ENCODE measurements at regions not wholly inside any gene's neighbourhood (a gene's known extent, or its start where the extent isn't known, plus 50 kb on each side); places are given as distances from the start of the nearest gene placed in this dataset.
"Not testable (repeated sequence)": the region's sequence is repeated elsewhere in the genome, so short reads cannot be mapped to it uniquely, and the experiment has no call there.

DNA sequence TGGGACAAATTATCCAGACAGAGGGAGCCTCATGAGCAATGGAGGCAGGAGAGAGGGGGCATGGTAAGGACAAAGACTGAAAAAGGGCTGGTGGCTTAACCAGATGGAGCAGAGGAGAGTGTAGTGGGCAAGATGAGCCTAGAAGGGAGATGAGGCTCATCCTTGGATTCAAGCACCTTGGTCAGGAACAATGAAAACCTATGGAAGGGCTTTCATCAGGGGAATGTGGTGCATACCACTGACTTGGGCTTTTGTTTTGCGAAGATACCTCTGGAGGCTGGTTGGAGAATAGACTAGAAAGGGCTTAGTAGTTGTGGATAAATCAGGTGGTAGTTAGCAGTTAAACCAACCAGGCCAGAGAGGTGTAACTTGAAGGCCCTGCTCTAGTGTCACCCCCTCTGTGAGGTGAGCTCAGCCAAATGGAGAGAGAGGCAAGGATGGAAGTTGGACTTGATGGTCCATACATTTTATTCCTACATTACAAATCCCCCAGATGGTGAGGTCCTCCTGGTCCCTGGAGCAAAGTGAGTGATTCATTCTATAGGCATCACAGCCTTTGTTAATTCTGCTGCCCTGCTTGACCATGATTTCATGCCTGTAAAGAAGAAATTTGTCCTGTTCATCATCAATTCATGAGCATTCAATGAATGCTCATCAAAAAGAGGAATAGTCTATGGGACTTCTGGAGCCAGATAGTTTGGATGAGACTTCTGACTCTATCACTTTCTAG is 264.8 kb upstream of the IGFBP7 start:
- no peak for FAIRE-seq

DNA sequence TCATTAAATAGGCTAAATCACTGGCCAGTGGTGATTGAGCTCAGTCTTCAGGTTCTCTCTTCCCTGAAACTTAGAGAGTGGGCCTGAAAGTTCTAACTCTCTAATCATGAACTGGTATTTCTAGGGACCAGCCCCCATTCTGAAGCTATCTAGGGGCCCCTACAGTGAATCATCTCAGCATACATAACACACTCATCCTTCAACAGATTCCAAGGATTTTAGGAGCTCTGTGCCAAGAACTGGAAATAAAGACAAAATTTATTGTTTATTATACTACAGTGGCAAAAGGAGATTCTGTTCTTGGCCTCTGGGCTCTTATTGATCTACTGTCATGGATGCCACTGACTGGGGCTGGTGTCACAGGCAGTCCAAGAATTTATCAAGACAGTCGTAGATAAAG is 263.8 kb upstream of the IGFBP7 start:
- FAIRE-seq, result no peak

DNA sequence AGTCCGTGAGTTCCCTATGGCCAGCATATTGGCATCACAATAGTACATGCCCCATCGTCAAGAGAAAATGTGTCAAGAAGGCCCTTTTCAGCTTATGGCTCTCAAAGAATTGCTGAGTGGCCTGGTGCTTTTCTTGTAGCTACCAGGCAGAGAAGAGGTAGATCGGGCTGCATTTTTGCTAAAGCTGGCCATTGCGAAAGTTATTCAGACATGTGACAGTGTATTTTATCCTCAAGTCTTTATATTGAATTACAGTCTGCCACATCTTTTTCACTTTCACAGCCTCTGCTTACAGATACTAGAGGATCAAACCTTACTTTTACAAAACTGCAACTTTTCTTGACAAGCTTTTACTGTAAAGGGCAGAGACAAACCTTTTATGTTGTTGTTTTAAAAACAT is 261.5 kb upstream of the IGFBP7 start:
- FAIRE-seq, result peak; percentile 50

DNA sequence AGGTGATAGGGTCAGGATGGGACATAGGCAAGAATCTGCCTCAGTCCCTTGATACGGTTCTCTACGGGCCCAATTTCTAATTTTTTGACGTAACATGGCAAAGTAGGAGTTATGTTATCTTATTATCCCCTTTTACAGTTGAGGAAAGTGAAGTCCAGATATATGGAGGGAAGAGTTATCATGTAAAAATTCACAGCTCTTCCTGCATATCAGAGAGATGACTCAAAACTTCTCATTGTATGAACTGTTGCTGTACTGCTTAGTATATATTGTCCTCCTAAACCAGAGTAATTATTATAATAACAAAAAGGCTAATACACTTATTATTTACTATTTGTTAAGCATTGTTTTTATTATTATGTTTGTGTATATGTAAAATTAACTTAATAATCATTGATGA is 260.5 kb upstream of the IGFBP7 start:
- no peak for FAIRE-seq

GRCh38 chr4:57369446-57369845 is 259.3 kb upstream of the IGFBP7 start:
- no peak for FAIRE-seq

DNA sequence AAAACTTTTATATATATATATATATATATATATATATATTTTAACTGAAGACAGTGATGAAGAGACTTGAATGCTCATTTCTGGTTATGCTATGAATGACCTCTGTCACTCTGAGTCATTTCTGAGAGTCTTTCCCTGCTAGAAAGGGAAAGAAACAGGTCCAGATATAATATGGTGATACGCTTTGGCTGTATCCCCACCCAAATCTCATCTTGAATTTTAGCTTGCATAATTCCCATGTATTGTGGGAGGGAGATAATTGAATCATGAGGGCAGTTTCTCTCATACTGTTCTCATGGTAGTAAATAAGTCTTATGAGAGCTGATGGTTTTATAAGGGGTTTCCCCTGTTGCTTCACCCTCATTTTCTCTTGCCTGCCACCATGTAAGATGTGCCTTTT is 254.1 kb upstream of the IGFBP7 start:
- FAIRE-seq, result no peak

DNA sequence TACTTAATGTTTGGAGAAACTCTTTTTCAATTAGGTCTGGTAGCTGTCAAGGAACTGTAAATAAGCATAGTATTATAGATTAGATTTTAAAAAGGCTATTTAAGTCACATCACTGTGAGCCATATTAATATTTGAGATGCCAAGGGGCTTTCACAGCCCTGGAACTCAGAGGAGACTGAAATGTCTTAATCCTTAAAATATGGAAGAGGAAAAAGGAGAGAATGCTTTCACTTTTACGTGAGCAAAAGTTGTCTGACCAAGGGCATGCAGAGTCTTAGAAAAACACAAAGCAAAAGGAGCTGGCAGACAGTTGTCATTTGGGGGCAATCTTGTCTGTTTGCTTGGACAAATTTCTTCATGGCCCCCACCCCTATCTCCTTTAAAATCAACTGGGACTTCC is 253.2 kb upstream of the IGFBP7 start:
- FAIRE-seq, result no peak

DNA sequence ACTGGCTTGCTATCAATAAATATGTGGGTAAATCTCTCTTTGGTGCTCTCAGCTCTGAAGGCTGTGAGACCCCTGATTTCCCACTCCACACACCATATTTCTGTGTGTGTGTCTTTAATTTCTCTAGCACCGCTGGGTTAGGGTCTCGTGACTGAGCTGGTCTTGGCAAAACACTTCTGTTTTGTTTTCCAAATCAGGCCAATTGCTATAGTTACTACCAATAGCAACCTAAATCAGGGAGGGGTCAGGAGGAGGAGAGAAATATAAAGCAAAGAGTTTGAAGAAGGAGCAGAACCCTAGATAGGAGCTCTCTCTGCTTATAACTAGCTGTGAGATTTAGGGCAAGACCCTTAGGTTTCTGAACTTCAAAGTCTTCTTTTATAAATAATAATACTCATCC is 250.5 kb upstream of the IGFBP7 start:
- no peak for FAIRE-seq

DNA sequence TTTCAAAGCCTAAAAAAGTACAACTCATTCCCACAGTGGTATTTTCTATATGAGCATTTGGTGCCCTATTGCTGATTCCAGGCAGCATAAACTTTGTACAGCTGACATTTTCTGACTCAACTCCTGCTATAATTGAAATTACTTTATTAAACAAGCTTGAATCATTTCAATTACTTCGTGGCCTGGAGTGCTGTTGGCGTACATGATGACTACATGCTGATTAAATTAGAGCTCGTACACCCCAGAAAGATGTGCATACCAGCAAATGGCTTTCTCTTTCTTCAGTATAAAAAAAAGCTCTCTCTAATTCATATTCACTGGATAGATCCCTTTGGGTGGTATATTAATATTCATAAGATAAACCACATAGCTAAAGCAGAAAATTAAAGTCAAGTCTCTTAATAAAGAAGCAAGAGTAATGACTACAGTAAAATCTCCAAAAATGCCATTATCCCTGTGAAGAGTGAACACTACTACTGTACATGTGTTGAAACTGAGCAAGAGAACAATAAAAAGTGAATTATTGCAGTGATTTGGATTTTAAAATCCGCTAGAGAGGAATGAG is 245.0 kb upstream of the IGFBP7 start:
- no peak for FAIRE-seq

DNA sequence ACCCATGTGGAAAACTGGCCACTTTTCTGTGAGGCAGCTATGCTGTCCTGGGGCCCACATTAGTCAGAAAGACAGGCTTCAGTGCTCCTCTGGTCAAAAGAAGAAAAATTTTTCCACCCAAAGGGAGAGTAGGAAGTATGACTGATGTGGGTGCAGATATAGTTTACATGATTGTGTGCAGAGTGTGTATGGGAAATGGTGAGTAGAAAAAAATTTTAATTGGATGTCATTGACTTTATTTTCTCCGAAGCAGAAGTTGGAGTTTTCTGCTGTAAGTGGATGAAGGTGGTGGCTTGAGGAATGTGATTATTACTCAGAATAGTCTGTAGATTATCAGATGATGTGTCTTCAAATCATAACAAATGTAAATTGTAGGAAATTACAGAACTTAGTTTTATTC is 241.5 kb upstream of the IGFBP7 start:
- FAIRE-seq, result no peak

DNA sequence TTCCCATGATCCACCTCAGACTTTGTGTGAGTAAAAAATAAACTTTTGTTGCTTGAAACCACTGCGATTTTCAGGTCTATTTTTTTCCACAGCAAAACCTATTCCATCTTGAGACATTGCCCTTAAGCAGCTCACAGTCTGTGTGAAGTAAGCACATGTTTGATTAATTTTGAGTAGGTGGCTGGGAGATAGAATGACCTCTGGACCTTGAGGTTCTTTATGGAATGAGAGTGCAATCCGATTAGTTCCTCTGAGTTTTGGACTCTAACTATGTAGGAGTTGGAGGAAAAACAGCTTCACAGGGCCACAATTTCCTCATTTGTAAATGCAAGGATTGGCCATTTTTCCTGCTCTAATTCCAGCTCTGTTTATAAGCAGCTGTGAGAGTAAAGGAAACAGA is 234.1 kb upstream of the IGFBP7 start:
- FAIRE-seq, result no peak

DNA sequence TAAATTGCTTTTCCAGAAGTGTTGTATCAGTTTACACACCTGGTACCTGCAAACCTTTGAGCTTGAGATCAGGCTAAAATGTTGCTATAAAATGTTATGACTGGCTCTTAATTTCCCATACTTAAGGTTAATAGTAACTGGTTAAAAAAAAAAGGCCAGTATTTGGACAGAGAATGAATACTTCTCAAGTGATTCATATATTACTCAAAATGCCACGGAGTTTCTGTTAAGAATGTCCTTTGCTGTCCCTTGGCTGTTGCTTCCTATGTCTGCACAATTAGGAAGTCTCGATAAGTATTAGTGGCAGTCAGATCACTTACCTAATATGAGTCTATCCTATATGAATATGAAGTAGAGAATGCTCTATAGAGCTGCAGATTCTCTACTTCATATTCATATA is 232.2 kb upstream of the IGFBP7 start:
- no peak for FAIRE-seq

DNA sequence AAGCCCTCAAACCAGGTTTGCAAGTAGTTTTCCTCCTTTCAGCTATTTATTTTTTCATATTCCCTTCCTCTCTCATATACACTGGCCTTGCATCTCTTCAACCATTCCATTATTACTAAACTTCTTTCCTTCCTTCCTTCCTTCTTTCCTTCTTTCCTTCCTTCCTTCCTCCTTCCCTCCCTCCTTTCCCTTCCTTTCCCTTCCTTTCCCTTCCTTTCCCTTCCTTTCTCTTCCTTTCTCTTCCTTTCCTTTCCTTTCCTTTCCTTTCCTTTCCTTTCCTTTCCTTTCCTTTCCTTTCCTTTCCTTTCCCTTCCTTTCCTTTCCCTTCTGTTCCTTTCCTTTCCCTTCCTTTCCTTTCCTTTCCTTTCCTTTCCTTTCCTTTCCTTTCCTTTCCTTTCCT is 228.7 kb upstream of the IGFBP7 start:
- FAIRE-seq, result not testable (repeated sequence)

DNA sequence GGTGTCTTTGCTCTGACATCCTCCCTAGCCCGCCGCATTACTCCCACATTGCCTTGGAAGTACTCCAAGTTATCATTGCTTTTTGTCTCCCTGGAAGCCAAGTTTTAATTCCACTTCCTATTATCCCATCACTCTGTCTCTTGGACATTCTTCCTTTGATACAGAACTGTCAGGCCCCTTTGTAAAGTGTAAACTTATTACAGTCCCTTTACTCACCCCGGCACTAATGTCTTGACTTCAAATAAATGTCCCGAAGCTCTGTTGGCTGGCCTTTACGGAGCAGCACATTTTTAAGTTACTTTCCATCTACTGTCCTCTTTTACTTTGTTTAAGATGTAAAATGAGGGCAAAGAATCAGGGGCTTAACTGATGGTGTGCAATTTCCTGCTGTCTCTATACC is 223.5 kb upstream of the IGFBP7 start:
- no peak for FAIRE-seq

DNA sequence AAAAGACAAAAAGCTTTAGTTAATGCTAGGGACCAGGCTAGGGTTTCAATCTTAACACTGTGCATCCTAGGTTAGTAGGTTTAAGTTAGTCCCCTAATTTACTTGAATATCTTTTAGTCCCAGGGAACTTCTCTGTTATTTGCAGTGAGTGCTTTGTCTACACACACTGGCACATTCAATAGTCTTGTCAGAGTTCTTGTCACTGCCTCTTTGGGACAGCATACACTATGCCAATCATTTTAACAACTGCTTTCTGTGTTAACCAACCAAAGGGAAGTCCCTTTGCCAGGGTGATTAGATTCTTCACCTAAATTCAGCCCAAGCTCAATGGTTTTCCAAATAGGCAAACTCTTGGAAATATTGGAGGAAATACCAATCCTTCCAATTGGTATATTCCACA is 221.8 kb upstream of the IGFBP7 start:
- FAIRE-seq, result no peak

DNA sequence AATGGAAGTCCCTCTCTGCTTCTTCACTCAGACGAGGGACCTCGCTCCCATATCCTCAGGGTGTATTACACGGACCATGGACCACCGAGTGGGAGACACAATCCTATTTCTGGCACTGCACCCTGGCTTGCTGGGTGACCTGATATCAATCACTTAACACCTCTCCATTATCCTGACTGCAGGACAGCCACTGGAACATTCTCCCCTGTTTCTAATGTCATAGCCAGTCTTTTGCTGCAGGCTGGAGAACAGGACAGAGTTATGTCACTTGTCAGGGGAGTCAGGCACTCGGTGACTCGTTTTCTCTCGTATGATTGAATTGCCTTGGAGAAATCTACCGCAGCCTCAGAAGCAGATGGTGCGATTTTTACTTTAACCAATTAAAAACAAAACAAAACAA is 219.1 kb upstream of the IGFBP7 start:
- FAIRE-seq, result no peak

GRCh38 chr4:57324673-57325307 is 214.6 kb upstream of the IGFBP7 start:
- no peak for FAIRE-seq

GRCh38 chr4:57320849-57321248 is 210.7 kb upstream of the IGFBP7 start:
- FAIRE-seq, result no peak

- FAIRE-seq, result no peak
Measured at GRCh38 chr4:57320217-57320616, 210.0 kb upstream of the IGFBP7 start.

GRCh38 chr4:57318703-57319102 is 208.5 kb upstream of the IGFBP7 start:
- no peak for FAIRE-seq

- FAIRE-seq, result no peak
Measured at GRCh38 chr4:57314636-57315035, 204.5 kb upstream of the IGFBP7 start.

GRCh38 chr4:57312296-57312695 is 202.1 kb upstream of the IGFBP7 start:
- FAIRE-seq, result no peak

- FAIRE-seq, result no peak
Measured at GRCh38 chr4:57309658-57310057, 199.5 kb upstream of the IGFBP7 start.

GRCh38 chr4:57308301-57308700 is 198.1 kb upstream of the IGFBP7 start:
- no peak for FAIRE-seq

DNA sequence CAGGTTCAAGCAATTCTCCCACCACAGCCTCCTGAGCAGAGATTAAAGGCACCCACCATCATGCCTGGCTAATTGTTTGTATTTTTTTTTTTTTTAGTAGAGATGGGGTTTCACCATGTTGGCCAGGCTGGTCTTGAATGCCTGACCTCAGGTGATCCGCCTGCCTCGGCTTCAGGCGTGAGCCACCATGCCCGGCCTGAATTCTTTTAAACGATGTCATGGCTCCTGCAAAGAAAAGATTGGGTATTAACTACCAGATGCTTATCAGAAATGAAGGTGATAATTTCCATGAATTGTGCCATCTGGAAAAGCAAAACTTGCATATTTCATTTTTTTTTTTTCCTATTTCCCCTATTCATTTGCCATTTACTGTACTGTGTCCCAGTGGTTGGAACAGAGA is 195.7 kb upstream of the IGFBP7 start:
- FAIRE-seq, result no peak

Measured in endometrium (tissue), 2 donors.